ENCODE measurements at regions not wholly inside any gene's neighbourhood (a gene's known extent, or its start where the extent isn't known, plus 50 kb on each side); places are given as distances from the start of the nearest gene placed in this dataset.

DNA sequence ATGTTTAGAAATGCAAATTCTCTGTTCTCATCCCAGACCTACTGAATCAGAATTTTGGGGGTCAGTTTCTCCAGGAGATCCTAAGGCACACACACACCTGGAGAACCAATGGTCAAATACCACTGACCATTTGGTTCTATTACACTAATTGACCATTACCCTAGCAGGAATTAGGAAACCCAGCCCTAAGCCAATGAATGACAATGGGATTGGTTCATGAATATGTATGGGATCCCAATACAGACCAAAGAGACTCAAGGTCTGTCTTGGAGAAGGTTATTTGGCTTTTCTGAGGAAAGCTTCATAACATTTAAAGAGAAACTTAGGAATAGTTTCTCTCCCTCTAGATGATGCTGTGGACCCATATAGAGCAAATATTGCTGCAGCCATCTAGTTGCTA lies 317.0 kb downstream of the BMPER start:
- TF ChIP-seq EZH2 (IDR thresholded peaks at IDR 0.05) (no peak), POLR2AphosphoS5 (IDR thresholded peaks at IDR 0.05; ENCODE audit: borderline replicate concordance, low read depth, low read length) (no peak), FOXP2 (optimal IDR thresholded peaks at IDR 0.05; ENCODE audit: control extremely low read depth, extremely low read length, insufficient read depth) (no peak)
